IgD-negative memory B cell (primary cell): ENCODE measurements at regions not wholly inside any gene's neighbourhood (a gene's known extent, or its start where the extent isn't known, plus 50 kb on each side); places are given as distances from the start of the nearest gene placed in this dataset.
"Not testable (repeated sequence)": the region's sequence is repeated elsewhere in the genome, so short reads cannot be mapped to it uniquely, and the experiment has no call there.

Experiments used
- H3K27ac Mint-ChIP-seq, 3 donors: one replicate each; pipeline ENCODE4 v1.8.0; 2020 to 2022; ENCODE audit warnings: mild to moderate bottlenecking in 3 of 3, mixed read lengths in 3 of 3, moderate library complexity in 1 of 3
- H3K27me3 Mint-ChIP-seq: one replicate; pipeline ENCODE4 v1.8.0; 2021; ENCODE audit warnings: mixed read lengths
- H3K36me3 Mint-ChIP-seq: one replicate; pipeline ENCODE4 v1.8.0; 2020; ENCODE audit warnings: mild to moderate bottlenecking, mixed read lengths
- H3K4me1 Mint-ChIP-seq, 3 donors: one replicate each; pipeline ENCODE4 v1.8.0; 2020 to 2022; ENCODE audit warnings: mixed read lengths in 3 of 3, mild to moderate bottlenecking in 1 of 3
- H3K4me3 Mint-ChIP-seq, 4 donors: one replicate each; pipeline ENCODE4 v1.8.0; 2020 to 2022; ENCODE audit warnings: mild to moderate bottlenecking in 4 of 4, mixed read lengths in 4 of 4, moderate library complexity in 3 of 4
- H3K9me3 Mint-ChIP-seq, 3 donors: one replicate each; pipeline ENCODE4 v1.8.0; 2020 to 2021; ENCODE audit warnings: mixed read lengths in 3 of 3, mild to moderate bottlenecking in 1 of 3

GRCh38 chrX:88101968-88102367 is 584.4 kb downstream of the KLHL4 start:
- Mint-ChIP-seq H3K4me3 (no peak overlapping the region), H3K27ac (no peak overlapping the region), H3K9me3 (no peaks in the 10 kb centered on the region), H3K4me1 (no peaks in the 10 kb centered on the region), H3K36me3 (no peaks in the 10 kb centered on the region), H3K27me3 (no peaks in the 10 kb centered on the region)

- H3K4me1 Mint-ChIP-seq: no peaks in the 10 kb centered on the region
- H3K27ac Mint-ChIP-seq: no peak overlapping the region
- H3K27me3 Mint-ChIP-seq: no peaks in the 10 kb centered on the region
- H3K9me3 Mint-ChIP-seq: peaks cover 0 to 2% (median 0%) of the 10 kb centered on the region in 3 donors
- no peak overlapping the region for H3K4me3 Mint-ChIP-seq
- H3K36me3 Mint-ChIP-seq: no peaks in the 10 kb centered on the region
These were observed 611.3 kb upstream of the CPXCR1 start for GRCh38 chrX:88135735-88136134.

GRCh38 chrX:88136328-88136727 is 610.7 kb upstream of the CPXCR1 start:
- no peaks in the 10 kb centered on the region for H3K4me1 Mint-ChIP-seq
- H3K4me3 Mint-ChIP-seq: no peak overlapping the region
- H3K36me3 Mint-ChIP-seq: no peaks in the 10 kb centered on the region
- no peaks in the 10 kb centered on the region for H3K27me3 Mint-ChIP-seq
- H3K9me3 Mint-ChIP-seq: peaks cover 0 to 2% (median 0%) of the 10 kb centered on the region in 3 donors
- no peak overlapping the region for H3K27ac Mint-ChIP-seq

- H3K9me3 Mint-ChIP-seq: no peaks in the 10 kb centered on the region
- no peak overlapping the region for H3K27ac Mint-ChIP-seq
- H3K4me3 Mint-ChIP-seq: no peak overlapping the region
- no peaks in the 10 kb centered on the region for H3K4me1 Mint-ChIP-seq
- H3K36me3 Mint-ChIP-seq: no peaks in the 10 kb centered on the region
- no peaks in the 10 kb centered on the region for H3K27me3 Mint-ChIP-seq
These were observed 600.4 kb upstream of the CPXCR1 start for GRCh38 chrX:88146577-88146976.

GRCh38 chrX:88170553-88170952 is 576.5 kb upstream of the CPXCR1 start:
- Mint-ChIP-seq H3K4me1 (no peaks in the 10 kb centered on the region), H3K27me3 (no peaks in the 10 kb centered on the region), H3K27ac (no peak overlapping the region), H3K9me3 (peaks cover 2 to 6% (median 4%) of the 10 kb centered on the region in 3 donors), H3K4me3 (no peak overlapping the region), H3K36me3 (no peaks in the 10 kb centered on the region)

- not testable (repeated sequence) for H3K9me3 Mint-ChIP-seq, H3K4me1 Mint-ChIP-seq, H3K4me3 Mint-ChIP-seq, H3K36me3 Mint-ChIP-seq, H3K27ac Mint-ChIP-seq, H3K27me3 Mint-ChIP-seq
These were observed 573.0 kb upstream of the CPXCR1 start for GRCh38 chrX:88173932-88174440.

- H3K9me3 Mint-ChIP-seq: peaks cover 0 to 2% (median 0%) of the 10 kb centered on the region in 3 donors
- no peak overlapping the region for H3K27ac Mint-ChIP-seq
- no peak overlapping the region for H3K4me3 Mint-ChIP-seq
- no peaks in the 10 kb centered on the region for H3K27me3 Mint-ChIP-seq
- H3K36me3 Mint-ChIP-seq: no peaks in the 10 kb centered on the region
- no peaks in the 10 kb centered on the region for H3K4me1 Mint-ChIP-seq
These were observed 544.9 kb upstream of the CPXCR1 start for GRCh38 chrX:88202149-88202548.

GRCh38 chrX:88244066-88244465 is 503.0 kb upstream of the CPXCR1 start:
- Mint-ChIP-seq H3K4me3 (no peak overlapping the region), H3K9me3 (peaks cover 3 to 7% (median 3%) of the 10 kb centered on the region in 3 donors)

GRCh38 chrX:88284844-88285243 is 462.2 kb upstream of the CPXCR1 start:
- peaks cover 0 to 2% (median 0%) of the 10 kb centered on the region in 3 donors for H3K9me3 Mint-ChIP-seq
- H3K4me3 Mint-ChIP-seq: no peak overlapping the region
- H3K36me3 Mint-ChIP-seq: no peaks in the 10 kb centered on the region
- H3K27me3 Mint-ChIP-seq: no peaks in the 10 kb centered on the region
- no peak overlapping the region for H3K27ac Mint-ChIP-seq
- H3K4me1 Mint-ChIP-seq: no peaks in the 10 kb centered on the region

More at GRCh38 chrX:88244066-88244465, 503.0 kb upstream of the CPXCR1 start:
- peaks cover 1% of the 10 kb centered on the region for H3K36me3 Mint-ChIP-seq
- no peak overlapping the region for H3K27ac Mint-ChIP-seq
- H3K4me1 Mint-ChIP-seq: no peaks in the 10 kb centered on the region
- no peaks in the 10 kb centered on the region for H3K27me3 Mint-ChIP-seq

GRCh38 chrX:88313972-88314371 is 433.1 kb upstream of the CPXCR1 start:
- H3K4me1 Mint-ChIP-seq, H3K27me3 Mint-ChIP-seq, H3K4me3 Mint-ChIP-seq, H3K27ac Mint-ChIP-seq, H3K36me3 Mint-ChIP-seq: not testable (repeated sequence)
- H3K9me3 Mint-ChIP-seq: peaks cover 7 to 10% (median 8%) of the 10 kb centered on the region in 3 donors

GRCh38 chrX:88325634-88326033 is 421.4 kb upstream of the CPXCR1 start:
- H3K27ac Mint-ChIP-seq: no peak overlapping the region
- H3K27me3 Mint-ChIP-seq: no peaks in the 10 kb centered on the region
- H3K36me3 Mint-ChIP-seq: no peaks in the 10 kb centered on the region
- H3K4me1 Mint-ChIP-seq: no peaks in the 10 kb centered on the region
- no peak overlapping the region for H3K4me3 Mint-ChIP-seq
- H3K9me3 Mint-ChIP-seq: no peaks in the 10 kb centered on the region

GRCh38 chrX:88355252-88355651 is 391.8 kb upstream of the CPXCR1 start:
- no peaks in the 10 kb centered on the region for H3K36me3 Mint-ChIP-seq
- no peak overlapping the region for H3K27ac Mint-ChIP-seq
- no peaks in the 10 kb centered on the region for H3K4me1 Mint-ChIP-seq
- peaks cover 0 to 4% (median 2%) of the 10 kb centered on the region in 3 donors for H3K9me3 Mint-ChIP-seq
- no peak overlapping the region for H3K4me3 Mint-ChIP-seq
- no peaks in the 10 kb centered on the region for H3K27me3 Mint-ChIP-seq

GRCh38 chrX:88366314-88366713 is 380.7 kb upstream of the CPXCR1 start:
- Mint-ChIP-seq H3K36me3 (no peaks in the 10 kb centered on the region), H3K27ac (no peak overlapping the region), H3K4me1 (no peaks in the 10 kb centered on the region), H3K9me3 (peaks cover 1 to 22% (median 2%) of the 10 kb centered on the region in 3 donors), H3K27me3 (no peaks in the 10 kb centered on the region), H3K4me3 (no peak overlapping the region)

GRCh38 chrX:88378406-88378805 is 368.6 kb upstream of the CPXCR1 start:
- no peaks in the 10 kb centered on the region for H3K4me1 Mint-ChIP-seq
- H3K36me3 Mint-ChIP-seq: no peaks in the 10 kb centered on the region
- peaks cover 0 to 2% (median 0%) of the 10 kb centered on the region in 3 donors for H3K9me3 Mint-ChIP-seq
- no peak overlapping the region for H3K4me3 Mint-ChIP-seq
- no peaks in the 10 kb centered on the region for H3K27me3 Mint-ChIP-seq
- H3K27ac Mint-ChIP-seq: no peak overlapping the region

- H3K27ac Mint-ChIP-seq: no peak overlapping the region
- no peak overlapping the region for H3K4me3 Mint-ChIP-seq
- H3K27me3 Mint-ChIP-seq: no peaks in the 10 kb centered on the region
- H3K9me3 Mint-ChIP-seq: peaks cover 0 to 4% (median 3%) of the 10 kb centered on the region in 3 donors
- no peaks in the 10 kb centered on the region for H3K36me3 Mint-ChIP-seq
- no peaks in the 10 kb centered on the region for H3K4me1 Mint-ChIP-seq
These were observed 349.5 kb upstream of the CPXCR1 start for GRCh38 chrX:88397551-88397950.

- H3K4me1 Mint-ChIP-seq: no peaks in the 10 kb centered on the region
- H3K36me3 Mint-ChIP-seq: no peaks in the 10 kb centered on the region
- no peak overlapping the region for H3K27ac Mint-ChIP-seq
- no peak overlapping the region for H3K4me3 Mint-ChIP-seq
- peaks cover 0 to 2% (median 0%) of the 10 kb centered on the region in 3 donors for H3K9me3 Mint-ChIP-seq
- no peaks in the 10 kb centered on the region for H3K27me3 Mint-ChIP-seq
These were observed 331.0 kb upstream of the CPXCR1 start for GRCh38 chrX:88416002-88416401.

- H3K9me3 Mint-ChIP-seq: no peaks in the 10 kb centered on the region
- H3K36me3 Mint-ChIP-seq: no peaks in the 10 kb centered on the region
- H3K4me1 Mint-ChIP-seq: no peaks in the 10 kb centered on the region
- no peak overlapping the region for H3K27ac Mint-ChIP-seq
- H3K4me3 Mint-ChIP-seq: no peak overlapping the region
- no peaks in the 10 kb centered on the region for H3K27me3 Mint-ChIP-seq
These were observed 330.1 kb upstream of the CPXCR1 start for GRCh38 chrX:88416965-88417364.
